NCI-H2029 treated with DMSO at 0.1 percent for 48 hours (cell line): ENCODE measurements at regions not wholly inside any gene's neighbourhood (a gene's known extent, or its start where the extent isn't known, plus 50 kb on each side); places are given as distances from the start of the nearest gene placed in this dataset.

Source experiments
- DNase-seq: peaks from one replicate; lab custom pipeline; 2025; lab: John Stamatoyannopoulos, UW

DNA sequence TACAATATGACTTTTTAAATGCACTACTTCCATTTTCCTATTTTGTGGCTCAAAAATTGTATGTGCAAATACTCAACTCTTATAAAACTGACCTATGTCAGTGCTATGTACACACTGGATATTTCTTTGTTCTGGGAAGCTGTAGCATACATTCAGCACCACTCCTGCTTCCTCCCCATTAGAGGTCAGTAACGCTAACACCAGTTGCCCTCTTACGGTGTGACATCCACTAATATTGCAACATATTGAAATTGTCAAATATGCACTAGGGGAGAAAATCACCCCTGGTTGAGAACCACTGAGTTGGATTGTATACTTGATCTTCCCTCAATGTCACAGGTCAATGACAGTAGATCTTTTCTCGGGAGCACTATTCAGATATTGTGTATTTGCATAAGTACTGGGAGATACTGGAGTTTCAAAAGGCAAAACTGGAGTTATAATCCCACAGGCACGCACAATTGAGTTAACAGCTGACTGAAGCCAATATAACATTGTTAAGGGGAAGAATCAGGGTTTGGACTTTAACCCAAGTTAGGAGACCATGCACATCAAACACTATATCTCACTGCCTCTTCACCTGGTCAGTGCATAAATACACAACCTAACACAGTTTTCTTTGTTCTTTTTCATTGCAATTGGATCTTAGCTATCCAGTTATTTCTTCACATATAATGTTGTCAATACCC, 1276.5 kb upstream of the MIR17HG start:
- DNase-seq: no peak

DNA sequence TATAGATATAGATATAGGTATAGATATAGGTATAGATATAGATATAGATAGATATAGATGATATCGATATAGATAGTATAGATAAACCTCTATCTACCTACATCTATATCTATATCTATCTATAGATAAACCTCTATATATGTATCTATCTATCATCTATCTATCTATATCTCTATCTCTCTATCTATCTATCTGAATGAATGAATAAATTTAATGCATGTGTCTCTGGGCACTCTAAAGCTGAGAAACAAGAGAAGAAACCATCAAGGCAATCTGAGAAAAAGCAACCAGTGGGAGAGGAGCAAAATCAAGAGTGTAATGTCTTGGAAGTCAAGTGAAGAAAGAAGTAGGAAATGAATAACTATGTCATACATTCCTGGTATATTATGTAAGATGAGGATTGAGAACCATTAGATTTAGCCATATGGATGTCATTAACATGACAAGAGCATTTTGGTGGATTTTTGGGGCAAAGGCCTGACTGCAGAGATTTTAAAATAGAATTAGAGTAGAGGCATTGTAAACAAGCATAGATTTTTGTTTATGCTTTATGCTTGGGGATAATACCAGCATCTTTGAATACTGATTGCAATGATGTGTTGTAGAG, 1262.7 kb upstream of the MIR17HG start:
- no peak for DNase-seq

DNA sequence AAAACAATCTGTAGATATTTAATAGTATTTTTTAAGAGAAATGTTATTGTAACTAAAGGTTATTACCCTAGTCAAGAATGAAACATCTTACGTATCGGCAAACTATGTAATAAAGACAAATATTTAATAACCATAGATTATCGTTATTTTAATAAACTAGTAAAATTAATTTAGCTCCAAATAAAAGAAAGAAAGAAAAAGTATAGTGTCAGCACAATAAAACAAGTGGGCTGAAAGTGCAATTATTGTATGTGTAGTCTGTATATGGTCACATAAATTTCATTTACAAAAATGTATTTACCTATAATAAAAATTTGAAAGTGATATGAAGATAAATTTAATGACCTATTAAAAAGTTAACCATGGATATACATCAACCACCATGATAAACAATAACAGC, 1258.4 kb upstream of the MIR17HG start:
- no peak for DNase-seq

DNA sequence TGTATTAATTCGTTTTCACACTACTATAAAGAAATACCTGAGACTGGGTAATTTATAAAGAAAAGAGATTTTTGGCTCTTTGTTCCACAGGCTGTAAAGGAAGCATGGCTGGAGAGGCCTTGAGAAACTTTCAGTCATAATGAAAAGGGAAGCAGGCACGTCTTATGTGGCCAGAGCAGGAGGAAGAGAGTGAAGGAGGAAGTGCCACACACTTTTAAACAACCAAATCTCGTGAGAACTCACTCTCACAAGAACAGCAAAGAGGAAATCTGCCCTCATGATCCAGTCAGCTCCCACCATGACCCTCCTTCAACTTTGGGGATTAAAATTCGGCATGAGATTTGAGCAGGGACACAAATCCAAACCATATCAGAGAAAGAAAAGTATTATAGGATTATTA, 1255.9 kb upstream of the MIR17HG start:
- DNase-seq: no peak

DNA sequence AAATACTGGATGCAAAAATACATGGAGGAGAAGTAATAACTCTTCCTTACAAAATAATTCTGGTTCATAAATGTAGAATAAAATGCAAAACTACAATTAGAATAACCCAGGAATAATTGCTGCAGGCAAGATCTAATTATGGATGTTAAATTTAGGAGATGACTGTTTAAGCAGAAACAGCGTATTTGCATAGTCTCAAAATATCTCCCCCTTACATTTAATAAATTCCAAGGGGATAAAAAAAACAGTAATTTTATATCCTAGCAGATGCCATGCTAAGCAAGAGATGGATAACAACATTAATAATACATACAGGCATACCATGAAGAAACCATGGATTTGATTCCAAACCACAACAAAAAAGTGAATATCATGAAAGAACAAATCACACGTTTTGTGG, 1253.1 kb upstream of the MIR17HG start:
- DNase-seq: no peak

DNA sequence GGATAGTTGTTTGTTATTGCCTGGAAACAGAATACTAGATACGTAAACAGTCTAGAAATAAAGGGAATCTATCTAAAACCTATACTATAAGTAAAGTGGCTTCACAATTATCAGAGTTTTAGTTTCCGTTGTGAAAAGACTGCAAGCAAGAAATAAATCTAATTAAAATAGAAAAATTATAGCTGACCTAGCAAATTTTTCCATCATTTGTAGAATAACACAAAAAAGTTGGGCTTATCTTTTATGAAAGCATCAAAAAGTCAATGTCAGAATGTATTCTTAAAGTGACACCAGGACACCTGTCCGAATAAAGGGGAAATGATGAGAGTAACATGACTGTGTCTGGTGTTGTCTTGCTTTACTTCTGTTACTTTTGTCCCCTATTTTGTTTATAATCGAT, 1248.9 kb upstream of the MIR17HG start:
- no peak for DNase-seq

DNA sequence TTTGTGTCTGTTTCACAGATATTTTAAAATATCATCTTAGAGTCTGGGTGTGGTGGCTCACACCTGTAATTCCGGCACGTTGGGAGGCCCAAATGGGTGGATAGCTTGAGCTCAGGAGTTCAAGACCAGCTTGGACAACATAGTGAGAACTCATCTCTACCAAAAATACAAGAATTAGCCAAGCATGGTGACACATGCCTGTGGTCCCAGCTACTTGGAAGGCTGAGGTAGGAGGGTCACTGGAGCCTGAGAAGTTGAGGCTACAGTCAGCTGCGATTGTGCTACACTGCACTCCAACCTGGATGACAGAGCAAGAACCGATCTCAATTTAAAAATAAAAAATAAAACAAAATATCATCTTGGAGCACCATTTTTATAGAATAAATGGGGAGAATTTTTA, 1247.6 kb upstream of the MIR17HG start:
- no peak for DNase-seq

DNA sequence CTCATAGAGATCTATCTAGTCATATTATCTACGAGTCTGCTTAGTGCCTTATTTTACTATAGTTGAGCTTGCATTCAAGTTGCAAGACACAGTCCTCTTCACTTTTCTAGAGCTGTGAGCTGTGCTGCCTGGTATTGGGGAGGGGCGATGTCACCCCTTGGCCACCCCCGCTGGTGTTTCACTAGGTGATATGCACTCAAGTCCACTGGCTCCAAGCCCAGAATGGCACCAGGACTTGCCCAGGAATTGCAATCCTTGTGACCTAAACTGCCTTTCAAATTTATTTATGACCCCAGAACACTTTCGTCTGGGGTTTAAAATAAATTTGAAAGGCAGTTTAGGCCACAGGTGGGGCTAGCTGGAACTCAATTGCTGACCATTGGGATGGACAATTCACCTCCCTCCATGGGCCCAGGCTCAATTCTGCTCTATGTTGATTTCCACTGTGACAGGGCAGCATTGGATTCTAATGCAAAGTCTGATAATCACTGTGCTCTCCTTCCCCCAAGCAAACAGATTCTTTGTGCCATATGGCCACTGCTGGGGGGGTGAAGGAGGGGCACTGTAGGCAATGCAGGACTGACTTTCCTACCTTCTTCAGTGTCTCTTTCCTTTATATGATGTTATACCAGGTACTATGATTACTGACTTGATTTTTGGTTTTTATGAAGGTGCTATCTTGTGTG, 1244.2 kb upstream of the MIR17HG start:
- DNase-seq: no peak

DNA sequence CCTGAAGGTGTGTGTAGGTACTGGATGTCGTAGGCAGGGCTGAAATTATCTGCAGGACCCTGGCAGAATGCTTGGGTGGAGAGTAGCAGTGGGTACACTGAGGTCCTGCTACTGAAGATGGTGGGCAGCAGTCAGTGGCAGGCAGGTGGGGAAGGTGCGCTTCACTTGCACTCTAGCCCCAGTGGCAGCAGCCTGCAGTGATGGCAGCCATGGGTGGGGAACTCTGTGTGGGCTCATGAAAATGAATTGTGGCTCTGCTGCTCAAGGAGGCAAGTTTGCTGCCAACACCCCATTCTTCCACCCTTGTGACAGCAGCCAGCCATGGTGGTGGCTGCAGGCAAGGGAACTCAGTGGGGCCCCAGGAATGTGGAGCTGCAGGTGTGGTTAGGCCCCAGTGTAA, 1242.7 kb upstream of the MIR17HG start:
- no peak for DNase-seq

DNA sequence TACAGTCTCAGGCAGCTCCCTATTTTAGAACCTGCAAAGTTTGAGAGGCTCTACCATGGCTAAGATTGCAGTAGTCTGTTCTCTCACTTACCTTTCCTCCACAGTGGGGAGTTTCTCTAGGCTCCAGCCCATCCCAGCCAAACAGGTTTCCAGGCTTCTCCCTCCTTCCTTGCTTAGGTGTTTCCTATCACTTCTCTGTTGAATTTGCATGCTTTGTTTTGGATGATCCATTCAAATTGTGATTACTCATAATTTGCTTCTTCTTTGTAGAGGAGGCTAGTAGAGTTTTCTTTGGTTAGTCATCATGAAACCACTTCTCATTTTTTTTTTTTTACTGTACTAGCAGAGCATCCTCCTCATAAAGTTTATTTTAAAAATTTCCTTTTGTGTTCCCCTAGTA, 1242.2 kb upstream of the MIR17HG start:
- DNase-seq: no peak

DNA sequence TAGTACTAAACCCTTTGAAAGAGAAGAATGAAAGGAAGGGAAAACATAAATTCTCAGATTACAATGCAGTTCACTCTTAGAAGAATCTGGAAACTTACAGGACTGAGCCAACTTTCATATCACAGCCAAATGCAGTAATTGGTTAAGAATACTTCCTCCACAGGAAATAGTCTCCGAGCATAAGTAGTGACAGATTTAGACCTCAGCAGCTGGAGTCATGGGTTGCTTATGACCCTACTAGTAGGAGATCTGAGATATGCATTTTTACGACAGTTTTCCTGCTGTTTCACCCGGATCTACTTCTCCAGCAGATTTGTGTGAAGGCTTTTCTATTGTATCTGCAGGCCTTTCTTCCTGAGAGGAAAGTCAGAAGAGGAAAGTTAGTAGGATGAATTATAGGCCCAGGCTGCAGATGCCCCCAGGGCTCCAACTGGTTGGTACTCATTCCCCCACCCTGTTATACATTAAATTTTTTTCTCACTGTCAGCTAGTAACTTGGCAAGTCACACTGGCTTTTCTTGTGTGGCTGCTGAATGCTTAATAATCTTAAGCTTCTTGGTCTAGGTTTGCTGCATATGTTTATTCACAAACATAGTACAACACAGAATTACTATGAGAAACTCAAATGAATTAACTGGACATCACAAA, 1241.5 kb upstream of the MIR17HG start:
- no peak for DNase-seq

DNA sequence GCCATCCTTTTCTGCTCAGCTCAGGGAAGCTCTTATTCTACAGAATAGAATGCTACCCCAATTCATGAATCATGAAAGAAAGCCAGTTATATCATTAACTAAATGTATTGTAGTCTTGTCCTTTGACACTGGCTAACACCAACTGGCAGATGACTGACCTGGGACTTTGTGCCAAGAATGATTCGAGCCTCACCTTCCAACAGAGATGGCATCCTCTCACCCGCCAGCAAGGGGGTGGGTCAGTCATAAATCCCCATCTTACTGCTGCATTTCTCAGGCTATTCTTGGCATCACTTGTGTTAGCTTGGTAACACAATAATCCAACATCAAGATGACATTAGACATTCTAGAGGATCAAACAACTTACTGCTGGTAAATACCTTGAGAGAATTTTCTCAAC, 1239.8 kb upstream of the MIR17HG start:
- DNase-seq: no peak

DNA sequence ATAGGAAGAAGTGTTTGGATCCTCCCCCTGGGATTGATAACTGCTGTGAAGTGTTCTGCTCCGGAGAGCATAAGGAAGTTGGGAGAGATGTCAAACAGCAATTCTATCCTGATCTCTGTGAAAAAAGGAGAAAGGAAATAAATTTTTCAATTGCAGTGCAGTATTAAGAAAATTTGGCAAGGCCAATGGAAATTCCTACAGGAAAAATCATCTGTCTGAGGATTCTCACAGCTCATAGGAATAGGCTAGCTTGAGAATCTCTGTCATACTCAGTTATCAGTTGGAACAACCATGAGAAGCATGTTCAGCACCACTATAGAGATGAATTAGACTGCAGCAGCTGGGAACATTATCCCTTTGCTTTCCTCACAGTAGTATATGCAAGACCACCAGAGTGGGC, 1238.9 kb upstream of the MIR17HG start:
- DNase-seq: no peak

DNA sequence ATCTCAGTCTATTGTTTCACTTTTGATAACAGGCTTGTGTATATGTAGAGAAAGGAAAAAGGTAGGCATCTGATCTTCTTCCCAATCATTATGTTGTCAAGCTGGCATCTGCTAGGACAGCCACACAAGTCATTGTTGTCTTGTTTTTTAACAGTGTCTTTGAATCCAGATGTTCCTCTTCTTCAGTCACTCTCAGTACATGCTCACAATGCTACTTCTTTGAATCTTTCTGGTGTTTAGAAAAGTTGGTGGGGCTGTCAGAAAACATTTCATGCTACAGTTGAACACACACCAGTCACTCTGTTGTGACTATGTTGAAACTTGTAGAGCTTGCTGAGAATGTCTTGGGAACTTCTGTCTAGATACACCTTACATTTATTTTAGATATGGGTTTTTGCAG, 1231.4 kb upstream of the MIR17HG start:
- no peak for DNase-seq

DNA sequence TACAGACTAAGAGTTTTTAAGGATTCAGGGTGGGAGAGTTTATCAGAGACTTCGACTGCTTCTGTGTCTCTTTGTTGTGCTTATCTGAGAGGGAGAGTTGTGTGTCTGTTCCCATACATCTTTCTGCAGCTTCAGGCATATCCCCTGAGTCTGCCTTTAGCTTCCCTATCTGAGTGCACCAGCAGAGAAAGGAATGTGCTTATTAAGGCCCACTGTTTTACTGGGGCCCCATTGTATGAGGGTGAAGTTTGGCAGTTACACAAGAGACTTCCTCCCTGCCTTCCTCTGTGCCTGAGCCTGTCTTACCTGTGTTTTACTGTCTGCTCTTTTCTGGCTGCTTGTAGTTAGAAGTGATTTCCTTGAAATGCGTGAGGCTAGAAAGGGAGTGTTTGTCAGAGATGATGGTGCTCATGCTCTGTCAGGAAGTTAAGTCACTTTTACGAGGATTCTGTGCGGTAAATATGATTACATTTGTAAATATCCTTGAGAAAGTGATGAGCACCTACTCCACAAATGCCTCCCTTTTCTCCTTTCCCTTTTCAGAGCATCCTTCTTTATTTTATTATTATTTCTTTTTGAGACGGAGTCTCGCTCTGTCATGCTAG, 1228.9 kb upstream of the MIR17HG start:
- no peak for DNase-seq

DNA sequence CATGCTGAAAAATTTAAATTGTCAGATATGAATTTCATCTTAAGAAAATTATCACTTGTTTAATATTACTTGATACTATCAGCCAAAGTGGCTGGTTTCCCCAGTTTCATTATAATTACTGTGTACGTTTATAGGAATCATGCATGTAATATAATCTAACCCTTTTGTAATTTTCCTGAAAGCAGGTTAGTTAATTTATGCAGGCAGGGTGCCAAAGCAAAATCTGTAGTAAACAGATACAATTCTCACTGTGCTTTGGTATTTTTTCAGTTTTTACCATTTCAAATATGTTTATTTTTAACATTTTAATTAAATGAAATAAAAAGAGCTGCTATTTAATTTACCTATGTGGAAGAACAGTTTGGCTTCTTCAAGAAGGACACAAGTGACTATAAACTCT, 1227.5 kb upstream of the MIR17HG start:
- no peak for DNase-seq

DNA sequence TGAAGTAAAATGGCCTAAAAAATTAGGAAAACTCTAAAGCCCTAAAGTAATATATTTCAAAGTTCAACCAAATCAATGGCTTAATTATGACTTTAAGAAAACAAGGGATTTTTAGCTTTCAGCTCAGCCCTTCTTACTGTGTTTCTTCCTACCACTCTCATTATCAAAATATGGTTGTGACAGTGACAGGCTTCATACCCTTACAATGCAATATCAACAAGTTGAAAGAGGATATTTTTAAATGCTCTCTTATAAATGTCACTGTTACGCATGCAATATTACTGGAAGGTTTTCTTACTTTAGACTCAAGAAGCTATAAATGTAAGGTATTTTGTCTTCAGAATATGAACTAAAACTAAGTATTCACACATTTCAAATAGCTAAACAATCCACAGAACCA, 1225.7 kb upstream of the MIR17HG start:
- DNase-seq: no peak

DNA sequence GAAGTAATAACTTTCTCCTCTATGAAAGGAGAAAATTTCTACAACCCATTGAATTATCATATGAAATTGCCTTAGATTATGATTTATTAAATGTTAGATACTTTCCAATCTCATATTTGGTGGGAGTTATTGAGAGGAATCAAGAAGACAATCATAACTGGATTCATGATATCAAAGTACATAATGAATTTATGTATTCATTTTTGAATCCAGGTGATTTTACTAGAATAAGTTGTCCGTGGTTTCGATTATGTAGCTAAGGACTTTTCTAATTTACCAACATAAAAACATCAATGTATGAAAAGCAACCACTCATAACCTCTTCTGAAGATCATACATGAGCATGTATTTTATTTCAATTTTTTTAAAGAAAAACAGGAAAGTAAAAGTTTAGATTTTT, 1225.0 kb upstream of the MIR17HG start:
- no peak for DNase-seq

DNA sequence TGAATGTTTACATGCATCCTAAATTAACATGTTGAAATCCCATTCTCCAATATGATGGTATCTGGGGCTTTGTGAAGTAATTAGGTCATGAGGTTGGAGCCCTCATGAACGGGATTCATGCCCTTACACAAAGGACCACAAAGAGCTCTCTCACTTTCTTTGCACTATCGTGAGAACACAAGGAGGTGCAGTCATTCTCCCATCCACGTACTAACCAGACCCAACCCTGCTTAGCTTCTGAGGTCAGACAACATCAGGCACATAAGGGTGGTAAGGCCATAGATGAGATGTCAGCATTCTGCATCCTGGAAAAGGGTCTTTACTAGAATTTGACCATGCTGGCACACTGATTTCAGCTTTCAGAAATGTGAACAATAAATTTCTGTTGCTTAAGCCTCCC, 1211.9 kb upstream of the MIR17HG start:
- DNase-seq: no peak

DNA sequence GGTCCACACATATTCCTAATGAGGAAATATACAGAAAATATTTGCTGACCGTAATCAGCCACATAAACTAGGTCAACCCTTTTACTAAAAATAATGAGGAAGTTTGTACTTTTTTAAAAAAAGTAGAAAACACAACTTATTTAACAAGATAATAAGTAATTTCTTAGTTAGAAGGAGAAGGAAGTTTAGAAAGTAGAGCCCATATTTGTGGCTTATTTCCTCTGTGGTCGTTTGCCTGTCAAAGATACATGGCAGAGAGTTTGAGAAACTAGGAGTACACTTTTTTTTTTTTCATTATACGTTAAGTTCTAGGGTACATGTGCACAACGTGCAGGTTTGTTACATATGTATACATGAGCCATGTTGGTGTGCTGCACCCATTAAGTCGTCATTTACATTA, 1205.2 kb upstream of the MIR17HG start:
- no peak for DNase-seq

DNA sequence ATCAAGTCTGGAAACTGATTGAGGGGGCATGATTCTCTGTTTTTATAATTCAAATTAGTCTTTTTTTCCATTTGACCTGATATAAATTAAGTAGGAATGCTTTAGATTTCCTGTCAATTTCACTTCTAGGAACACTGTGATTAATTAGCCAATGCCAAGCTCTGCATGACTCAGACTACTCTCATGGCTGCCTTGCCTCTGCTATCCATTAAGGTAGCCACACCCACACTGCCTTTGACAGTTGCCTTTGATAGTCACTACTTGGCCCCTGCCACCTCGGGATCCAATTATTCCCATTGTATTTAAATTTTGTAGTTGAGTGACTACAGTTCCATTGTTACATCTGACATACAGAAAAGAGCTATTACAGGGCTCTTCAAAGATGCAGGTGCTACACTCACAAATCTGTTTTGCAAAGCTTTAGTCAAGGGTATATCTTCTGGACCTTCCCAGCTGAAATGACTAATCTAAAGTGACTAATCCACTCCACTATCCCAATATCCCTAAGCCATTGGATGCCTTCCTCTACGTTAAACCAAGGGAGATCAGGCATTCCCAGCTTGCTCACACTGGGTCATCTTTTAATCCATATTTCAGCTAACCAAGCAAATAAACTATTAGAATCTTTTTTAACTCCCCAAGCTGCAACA, 1193.1 kb upstream of the MIR17HG start:
- DNase-seq: no peak

DNA sequence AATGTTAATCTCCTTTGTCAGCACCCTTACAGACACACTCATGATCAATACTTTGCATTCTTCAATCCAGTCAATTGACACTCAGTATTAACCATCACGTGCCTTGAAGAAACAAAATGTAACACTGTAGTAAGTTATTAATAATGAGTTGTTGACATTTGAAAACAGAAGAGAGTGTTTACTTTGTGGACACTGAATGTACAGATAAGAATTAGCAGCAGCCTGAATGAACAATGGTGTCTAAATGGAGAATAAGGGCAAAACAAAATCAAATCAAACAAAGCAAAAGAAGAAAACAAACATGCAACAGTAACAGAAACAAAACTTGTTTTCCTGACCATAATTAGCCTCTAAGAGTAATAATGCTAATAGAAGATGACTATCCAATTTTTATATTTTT, 1191.1 kb upstream of the MIR17HG start:
- no peak for DNase-seq
